Lung (tissue), 11 donors: ENCODE measurements at regions not wholly inside any gene's neighbourhood (a gene's known extent, or its start where the extent isn't known, plus 50 kb on each side); places are given as distances from the start of the nearest gene placed in this dataset.
A peak's percentile ranks its signal among the peaks of the same experiment; 100 is the strongest.
"Not testable (repeated sequence)": the region's sequence is repeated elsewhere in the genome, so short reads cannot be mapped to it uniquely, and the experiment has no call there.

Experiments
- ATAC-seq: fragments of 200-7000 bp; cut with Tn5 transposase; one replicate; pipeline ENCODE4 v1.9.1; 2020; ENCODE audit warnings: moderate number of reproducible peaks; ENCODE audit not compliant: insufficient read depth, low FRiP score
- DNase-seq, 3 donors: peaks; one replicate each; pipeline ENCODE4 v3.0.0-alpha.2; 2013 to 2017
- H3K27ac ChIP-seq, 2 donors: one replicate each; pipeline ENCODE4 v1.5.1; 2013; ENCODE audit warnings: mild to moderate bottlenecking in 2 of 2, moderate library complexity in 2 of 2, control low read depth in 1 of 2, inconsistent platforms in 1 of 2, low read depth in 1 of 2, low read length in 1 of 2
- H3K27me3 ChIP-seq, 3 donors: one replicate each; pipeline ENCODE4 v1.5.1; 2013; ENCODE audit warnings: low read length in 2 of 3; ENCODE audit not compliant: control insufficient read depth in 3 of 3, insufficient read depth in 3 of 3
- H3K36me3 ChIP-seq, 4 donors: one replicate each; pipeline ENCODE4 v1.5.1; 2013; ENCODE audit warnings: low read length in 4 of 4, mild to moderate bottlenecking in 1 of 4, moderate library complexity in 1 of 4; ENCODE audit not compliant: control insufficient read depth in 4 of 4, insufficient read depth in 4 of 4
- H3K4me1 ChIP-seq, 5 donors: one replicate each; pipeline ENCODE4 v1.5.1; 2013; ENCODE audit warnings: low read length in 5 of 5, mild to moderate bottlenecking in 2 of 5, moderate library complexity in 1 of 5; ENCODE audit not compliant: control insufficient read depth in 5 of 5, insufficient read depth in 5 of 5
- H3K4me3 ChIP-seq: one replicate; pipeline ENCODE4 v1.5.1; 2013; ENCODE audit warnings: mild to moderate bottlenecking, control low read depth, moderate library complexity
- H3K9ac ChIP-seq, 2 donors: one replicate each; pipeline ENCODE4 v1.5.1; 2013; ENCODE audit warnings: low read length in 2 of 2, control low read depth in 1 of 2; ENCODE audit not compliant: insufficient read depth in 1 of 2
- H3K9me3 ChIP-seq, 4 donors: one replicate each; pipeline ENCODE4 v1.5.1; 2013; ENCODE audit warnings: low read length in 3 of 4, mild to moderate bottlenecking in 1 of 4, moderate library complexity in 1 of 4; ENCODE audit not compliant: control insufficient read depth in 4 of 4, insufficient read depth in 3 of 4
- WGBS, 2 donors: extraction: QIAGEN DNeasy Blood & Tissue Kit; methylation state at CpG; one replicate each; pipeline ENCODE4 v1.1.7; 2013; 5-methylcytosine and 5-hydroxymethylcytosine counted together
- TF ChIP-seq, protein P1 (sequence below): IDR thresholded peaks from 2 replicates; pipeline ENCODE4 v1.5.1; 2012; ENCODE audit warnings: mild to moderate bottlenecking; ENCODE audit errors: control extremely low read depth, extremely low read depth
- donor health status: control.
- donor health status: control.
- donor health status: Bipolar disorder and iron deficiency.
- donor health status: healthy.
- donor health status: DM: yes; HTN: yes; CAD: no.

DNA sequence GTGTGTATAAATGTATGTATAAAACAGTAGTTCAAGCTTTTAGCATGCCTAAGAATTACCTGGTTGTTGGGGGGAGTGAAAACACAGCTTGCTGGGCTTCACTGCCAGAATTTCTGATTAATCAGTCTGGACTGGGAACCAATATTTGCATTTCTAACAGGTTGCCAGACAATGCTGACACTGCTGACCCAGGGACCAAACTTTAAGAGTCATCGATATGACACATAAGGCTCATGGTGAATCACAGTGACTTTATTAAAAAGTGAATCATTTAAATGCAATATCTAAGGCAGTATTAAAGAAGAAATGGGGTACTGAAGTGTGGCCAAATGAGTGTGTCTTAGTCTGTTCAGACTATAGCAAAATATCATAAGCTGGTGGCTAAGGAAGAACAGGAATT, 195.9 kb upstream of the DTNA start:
- H3K27ac ChIP-seq = peak overlapping the region in 1 of 2 donors; percentile 53
- peaks cover 0 to 25% (median 0%) of the 10 kb centered on the region in 5 donors for H3K4me1 ChIP-seq
- no peaks in the 10 kb centered on the region for H3K27me3 ChIP-seq
- 98 to 100% methylated on average over 1 of the region's 1 CpG for WGBS, 2 donors
- no peaks in the 10 kb centered on the region for H3K36me3 ChIP-seq
- H3K4me3 ChIP-seq = no peak overlapping the region
- H3K9me3 ChIP-seq = peaks cover 0 to 4% (median 0%) of the 10 kb centered on the region in 4 donors
- DNase-seq (no peak), ATAC-seq (no peak)
- TF ChIP-seq, protein P1, sequence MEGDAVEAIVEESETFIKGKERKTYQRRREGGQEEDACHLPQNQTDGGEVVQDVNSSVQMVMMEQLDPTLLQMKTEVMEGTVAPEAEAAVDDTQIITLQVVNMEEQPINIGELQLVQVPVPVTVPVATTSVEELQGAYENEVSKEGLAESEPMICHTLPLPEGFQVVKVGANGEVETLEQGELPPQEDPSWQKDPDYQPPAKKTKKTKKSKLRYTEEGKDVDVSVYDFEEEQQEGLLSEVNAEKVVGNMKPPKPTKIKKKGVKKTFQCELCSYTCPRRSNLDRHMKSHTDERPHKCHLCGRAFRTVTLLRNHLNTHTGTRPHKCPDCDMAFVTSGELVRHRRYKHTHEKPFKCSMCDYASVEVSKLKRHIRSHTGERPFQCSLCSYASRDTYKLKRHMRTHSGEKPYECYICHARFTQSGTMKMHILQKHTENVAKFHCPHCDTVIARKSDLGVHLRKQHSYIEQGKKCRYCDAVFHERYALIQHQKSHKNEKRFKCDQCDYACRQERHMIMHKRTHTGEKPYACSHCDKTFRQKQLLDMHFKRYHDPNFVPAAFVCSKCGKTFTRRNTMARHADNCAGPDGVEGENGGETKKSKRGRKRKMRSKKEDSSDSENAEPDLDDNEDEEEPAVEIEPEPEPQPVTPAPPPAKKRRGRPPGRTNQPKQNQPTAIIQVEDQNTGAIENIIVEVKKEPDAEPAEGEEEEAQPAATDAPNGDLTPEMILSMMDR = no peak
- no peak overlapping the region for H3K9ac ChIP-seq

DNA sequence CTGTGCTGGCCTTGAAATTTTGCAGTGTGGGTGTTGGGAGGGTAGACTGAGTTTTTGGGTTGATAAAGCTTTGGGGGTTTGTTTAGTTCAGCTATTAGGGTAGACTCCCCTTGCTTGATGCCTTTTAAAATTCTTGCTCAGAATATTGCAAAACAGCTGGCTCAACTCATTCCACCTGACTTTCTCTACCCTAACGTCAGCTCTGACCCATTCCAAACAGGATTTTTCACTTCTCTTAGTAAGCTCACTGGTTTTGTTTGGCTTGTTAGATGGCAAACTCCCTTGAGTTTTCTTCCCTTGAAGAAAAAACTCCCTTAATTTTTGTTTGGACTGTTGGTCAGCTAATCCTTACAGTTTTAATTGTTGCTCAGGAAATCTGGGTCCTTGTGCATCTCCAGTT, 195.1 kb upstream of the DTNA start:
- peaks cover 0 to 4% (median 0%) of the 10 kb centered on the region in 4 donors for H3K9me3 ChIP-seq
- no peaks in the 10 kb centered on the region for H3K36me3 ChIP-seq
- H3K27ac ChIP-seq = peak overlapping the region in 1 of 2 donors; percentile 53
- no peaks in the 10 kb centered on the region for H3K27me3 ChIP-seq
- TF ChIP-seq, protein P1 = no peak
- no peak overlapping the region for H3K9ac ChIP-seq
- peaks cover 0 to 26% (median 0%) of the 10 kb centered on the region in 5 donors for H3K4me1 ChIP-seq
- no peak overlapping the region for H3K4me3 ChIP-seq
- 58 to 83% methylated on average over 1 of the region's 1 CpG for WGBS, 2 donors
- ATAC-seq (no peak), DNase-seq (no peak)

DNA sequence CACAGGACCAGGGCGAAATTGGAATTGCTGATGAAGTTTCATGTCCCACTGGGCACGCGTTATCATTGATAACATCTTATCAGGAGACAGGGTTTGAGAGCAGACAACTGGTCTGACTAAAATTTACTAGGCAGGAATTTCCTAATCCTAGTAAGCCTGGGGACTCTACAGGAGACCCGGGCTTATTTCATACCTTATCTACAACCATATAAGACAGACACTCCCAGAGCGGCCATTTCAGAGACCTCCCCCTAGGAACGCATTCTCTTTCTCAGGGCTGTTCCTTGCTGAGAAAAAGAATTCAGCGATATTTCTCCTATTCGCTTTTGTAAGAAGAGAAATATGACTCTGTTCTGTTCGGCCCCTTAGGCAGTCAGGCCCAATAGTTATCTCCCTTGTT, 193.7 kb upstream of the DTNA start:
- DNase-seq, H3K9ac ChIP-seq, H3K27ac ChIP-seq, ATAC-seq, H3K27me3 ChIP-seq, H3K36me3 ChIP-seq, H3K4me3 ChIP-seq, H3K9me3 ChIP-seq: not testable (repeated sequence)
- H3K4me1 ChIP-seq = peaks cover 0 to 19% (median 0%) of the 10 kb centered on the region in 5 donors
- 88 to 90% methylated on average over 9 of the region's 9 CpGs for whole genome bisulfite sequencing, 2 donors

DNA sequence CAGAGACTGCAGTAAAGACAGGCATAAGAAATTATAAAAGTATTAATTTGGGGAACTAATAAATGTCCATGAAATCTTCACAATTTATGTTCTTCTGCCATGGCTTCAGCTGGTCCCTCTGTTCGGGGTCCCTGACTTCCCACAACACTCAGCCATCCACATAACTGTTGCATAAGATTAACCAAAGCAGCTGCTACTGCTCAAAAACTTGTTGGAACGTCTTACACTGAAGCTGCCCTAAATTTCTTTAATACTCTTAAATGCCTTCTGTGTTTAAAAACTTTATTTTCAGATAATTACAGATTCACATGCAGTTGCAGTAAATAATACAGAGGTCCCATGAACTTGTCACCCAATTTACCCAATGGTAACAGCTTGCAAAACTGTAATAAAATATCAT, 193.1 kb upstream of the DTNA start:
- not testable (repeated sequence) for H3K36me3 ChIP-seq, H3K4me3 ChIP-seq, ATAC-seq, H3K9ac ChIP-seq, H3K27me3 ChIP-seq, H3K27ac ChIP-seq, H3K9me3 ChIP-seq
- H3K4me1 ChIP-seq = peaks cover 0 to 12% (median 0%) of the 10 kb centered on the region in 5 donors
- WGBS, 2 donors = 80% methylated on average over 2 of the region's 2 CpGs
- peak; percentile 26 to 72 (median 51) for DNase-seq

DNA sequence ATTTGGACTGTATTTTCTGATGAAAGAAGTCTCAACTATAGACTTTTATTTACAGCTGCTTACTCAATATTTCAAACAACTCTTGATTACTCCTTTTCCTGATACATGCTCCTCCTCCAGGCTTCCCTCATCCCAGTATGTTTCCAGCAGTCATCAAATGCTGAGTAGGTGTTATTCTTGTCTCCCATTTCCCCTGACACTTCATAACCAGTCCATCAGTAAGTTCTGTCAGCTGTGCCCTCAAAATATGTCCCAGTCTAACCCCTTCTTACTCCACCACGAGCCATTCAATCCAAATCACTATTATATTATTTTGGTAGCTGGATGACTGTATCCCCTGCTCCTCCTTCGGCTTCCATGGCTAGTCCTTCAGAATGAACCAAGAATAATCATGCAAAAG, 189.1 kb upstream of the DTNA start:
- ATAC-seq = no peak
- WGBS, 2 donors = 68 to 69% methylated on average over 2 of the region's 2 CpGs

More for the DNA sequence above, 189.1 kb upstream of the DTNA start:
- Histone ChIP-seq H3K9me3 (peaks cover 0 to 3% (median 0%) of the 10 kb centered on the region in 4 donors), H3K4me1 (peaks cover 0 to 9% (median 7%) of the 10 kb centered on the region in 5 donors), H3K9ac (no peak overlapping the region), H3K36me3 (no peaks in the 10 kb centered on the region), H3K27me3 (no peaks in the 10 kb centered on the region), H3K27ac (no peak overlapping the region), H3K4me3 (no peak overlapping the region)
- DNase-seq = peak in 1 of 3 donors; percentile 18
- TF ChIP-seq, protein P1 = no peak
